Mammary epithelial cell (primary cell): ENCODE measurements at regions not wholly inside any gene's neighbourhood (a gene's known extent, or its start where the extent isn't known, plus 50 kb on each side); places are given as distances from the start of the nearest gene placed in this dataset.

Experiments used
- EZH2 ChIP-seq: IDR thresholded peaks from 2 replicates; pipeline ENCODE4 v1.6.1; 2012; ENCODE audit warnings: low read length, inconsistent platforms, borderline replicate concordance
- TF ChIP-seq, protein P1 (sequence below), 2 donors: IDR thresholded peaks in 1 of 2; conservative IDR thresholded peaks in 1 of 2; 2 replicates each; pipeline ENCODE4 v1.5.1; 2011 to 2012; ENCODE audit warnings: inconsistent platforms in 2 of 2, low read length in 2 of 2, mild to moderate bottlenecking in 2 of 2, control low read depth in 1 of 2, low read depth in 1 of 2; ENCODE audit not compliant: insufficient read depth in 1 of 2; ENCODE audit errors: extremely low read depth in 1 of 2

- TF ChIP-seq, protein P1, sequence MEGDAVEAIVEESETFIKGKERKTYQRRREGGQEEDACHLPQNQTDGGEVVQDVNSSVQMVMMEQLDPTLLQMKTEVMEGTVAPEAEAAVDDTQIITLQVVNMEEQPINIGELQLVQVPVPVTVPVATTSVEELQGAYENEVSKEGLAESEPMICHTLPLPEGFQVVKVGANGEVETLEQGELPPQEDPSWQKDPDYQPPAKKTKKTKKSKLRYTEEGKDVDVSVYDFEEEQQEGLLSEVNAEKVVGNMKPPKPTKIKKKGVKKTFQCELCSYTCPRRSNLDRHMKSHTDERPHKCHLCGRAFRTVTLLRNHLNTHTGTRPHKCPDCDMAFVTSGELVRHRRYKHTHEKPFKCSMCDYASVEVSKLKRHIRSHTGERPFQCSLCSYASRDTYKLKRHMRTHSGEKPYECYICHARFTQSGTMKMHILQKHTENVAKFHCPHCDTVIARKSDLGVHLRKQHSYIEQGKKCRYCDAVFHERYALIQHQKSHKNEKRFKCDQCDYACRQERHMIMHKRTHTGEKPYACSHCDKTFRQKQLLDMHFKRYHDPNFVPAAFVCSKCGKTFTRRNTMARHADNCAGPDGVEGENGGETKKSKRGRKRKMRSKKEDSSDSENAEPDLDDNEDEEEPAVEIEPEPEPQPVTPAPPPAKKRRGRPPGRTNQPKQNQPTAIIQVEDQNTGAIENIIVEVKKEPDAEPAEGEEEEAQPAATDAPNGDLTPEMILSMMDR (conservative IDR thresholded peaks at IDR 0.05 in 1 of 2, IDR thresholded peaks at IDR 0.05 in 1 of 2; ENCODE audit: extremely low read depth in 1 of 2, insufficient read depth in 1 of 2, low read depth in 1 of 2, low read length in 2 of 2): no peak
- TF ChIP-seq EZH2: no peak
Observed at GRCh38 chr6:112988748-112989147, 641.6 kb downstream of the RFPL4B start.
